GM21528 (cell line): ENCODE measurements at regions not wholly inside any gene's neighbourhood (a gene's known extent, or its start where the extent isn't known, plus 50 kb on each side); places are given as distances from the start of the nearest gene placed in this dataset.

Source experiments
- ATAC-seq: cut with Tn5 transposase; IDR thresholded peaks from one replicate; pipeline ENCODE4 v1.9.1; 2021; ENCODE audit warnings: mild to moderate bottlenecking, moderate library complexity; ENCODE audit not compliant: unreplicated experiment, low FRiP score

DNA sequence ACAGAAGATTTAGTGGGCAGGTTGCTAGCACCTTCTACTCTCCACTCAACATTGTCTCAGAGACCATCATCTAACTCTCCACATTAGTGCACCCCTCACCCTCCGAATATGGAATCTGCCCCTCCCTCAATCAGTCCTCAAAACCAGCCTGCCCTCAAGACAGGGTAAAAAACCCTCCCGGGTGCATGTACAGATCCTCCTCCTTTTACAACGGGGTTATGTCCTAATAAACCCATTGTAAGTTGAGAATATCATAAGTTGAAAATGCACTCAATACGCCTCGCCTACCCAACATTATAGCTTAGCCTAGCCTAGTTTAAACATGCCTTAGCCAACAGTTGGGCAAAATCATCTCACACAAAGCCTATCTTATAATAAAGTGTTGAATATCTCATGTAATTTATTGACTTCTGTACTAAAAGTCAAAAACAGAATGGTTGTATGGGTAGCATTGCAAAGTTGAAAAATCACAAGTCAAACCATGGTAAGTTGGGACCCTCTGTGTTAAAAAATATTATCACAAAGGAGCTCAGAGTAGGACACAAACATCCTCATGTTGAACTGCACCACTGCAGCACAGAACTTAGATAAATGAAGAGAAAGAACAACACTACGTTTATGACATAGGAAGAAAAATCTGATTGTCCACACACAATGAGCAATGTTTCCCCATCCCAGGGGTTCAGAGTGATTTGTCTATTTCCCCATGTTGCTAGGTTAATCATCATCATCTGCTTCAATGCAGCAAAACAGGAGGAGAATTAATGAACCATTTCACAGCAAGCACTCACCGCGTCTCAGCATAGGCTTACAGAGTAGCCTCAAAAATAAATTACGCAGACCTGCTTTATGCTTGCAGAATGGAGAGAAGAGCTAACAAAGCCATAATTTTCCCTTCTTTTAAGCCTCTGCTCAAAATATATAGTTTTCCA, 184.1 kb upstream of the ARL4C start:
- no peak for ATAC-seq

DNA sequence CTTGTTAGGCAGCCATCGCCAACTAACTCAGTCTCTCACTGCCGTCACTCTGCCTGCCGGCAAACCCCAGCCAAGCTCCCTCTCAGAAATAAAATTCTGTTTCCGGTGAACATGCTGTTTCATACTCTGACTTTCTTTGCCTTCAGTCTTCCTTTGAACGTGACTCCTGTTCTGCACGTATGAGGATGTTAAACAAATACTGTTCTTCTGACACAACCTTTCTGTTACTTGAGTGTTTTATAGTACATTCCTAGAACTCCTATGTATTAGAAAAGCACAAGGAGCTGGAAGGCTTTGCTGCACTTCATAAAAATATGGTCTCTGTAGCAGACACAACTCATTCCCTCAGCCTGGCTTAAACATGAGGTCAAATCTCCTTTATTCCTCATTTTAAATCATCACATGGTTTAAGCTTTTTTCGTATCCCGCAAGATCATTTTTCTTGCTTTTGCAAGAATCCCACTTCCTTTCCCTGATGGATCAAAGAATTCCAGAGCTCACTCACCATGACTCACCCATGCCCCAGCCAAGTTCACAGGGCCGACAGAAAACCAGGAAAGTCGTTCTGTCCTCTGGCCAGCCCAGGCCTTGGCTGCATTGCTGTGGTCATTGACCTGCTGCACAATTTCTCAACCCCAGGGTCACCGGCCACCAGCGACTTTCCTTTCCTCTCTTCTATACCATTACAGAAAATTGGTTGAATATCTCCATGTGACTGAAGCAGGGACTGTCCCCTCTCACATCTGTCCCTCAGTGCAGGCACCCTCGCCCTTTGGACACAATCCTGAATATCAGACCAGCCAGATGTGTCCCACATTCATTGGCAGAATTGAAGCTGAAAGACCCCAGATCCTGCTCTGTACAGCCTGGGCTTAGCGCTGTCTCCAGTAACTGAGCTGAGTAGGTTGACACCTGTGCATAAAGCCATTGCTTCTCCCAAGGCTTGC, 183.1 kb upstream of the ARL4C start:
- no peak for ATAC-seq

DNA sequence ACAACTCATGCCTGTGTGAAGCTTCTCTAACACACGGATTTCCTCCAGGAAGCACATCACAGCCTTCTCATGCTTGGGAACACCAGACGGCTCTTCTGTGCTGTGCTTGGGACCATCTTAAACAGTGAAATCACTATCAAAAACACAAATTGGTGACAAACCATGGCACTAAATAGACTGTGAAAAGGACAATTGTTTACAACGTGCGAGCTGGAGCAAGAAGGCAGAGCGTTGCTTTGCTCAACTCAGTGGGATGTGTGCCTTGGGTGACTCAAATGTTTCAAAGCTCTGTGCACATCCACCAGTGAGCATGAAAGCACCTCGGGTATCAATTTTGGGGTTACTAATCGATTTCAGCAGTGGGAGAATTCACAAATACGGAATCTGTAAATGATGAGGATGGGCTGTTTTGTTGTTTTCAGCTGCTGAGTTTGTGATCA, 182.4 kb upstream of the ARL4C start:
- no peak for ATAC-seq

DNA sequence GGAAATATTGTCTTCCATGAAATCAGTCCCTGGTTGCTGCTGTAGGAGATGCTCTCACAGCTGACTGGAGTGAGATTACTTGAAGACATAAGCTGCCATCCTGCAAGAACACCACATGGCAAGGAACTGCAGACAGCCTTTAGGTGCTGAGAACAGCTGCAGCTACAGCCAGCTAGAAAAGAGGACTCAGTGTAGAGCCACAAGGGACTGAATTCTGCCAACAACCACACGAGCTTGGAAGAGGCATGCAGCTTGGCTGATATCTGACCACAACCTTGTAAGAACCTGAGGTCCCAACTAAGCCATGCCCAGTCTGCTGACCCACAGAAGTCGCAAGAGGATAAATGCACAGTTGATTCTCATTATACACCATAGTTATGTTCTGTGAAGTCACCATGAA, 181.8 kb upstream of the ARL4C start:
- ATAC-seq: no peak

DNA sequence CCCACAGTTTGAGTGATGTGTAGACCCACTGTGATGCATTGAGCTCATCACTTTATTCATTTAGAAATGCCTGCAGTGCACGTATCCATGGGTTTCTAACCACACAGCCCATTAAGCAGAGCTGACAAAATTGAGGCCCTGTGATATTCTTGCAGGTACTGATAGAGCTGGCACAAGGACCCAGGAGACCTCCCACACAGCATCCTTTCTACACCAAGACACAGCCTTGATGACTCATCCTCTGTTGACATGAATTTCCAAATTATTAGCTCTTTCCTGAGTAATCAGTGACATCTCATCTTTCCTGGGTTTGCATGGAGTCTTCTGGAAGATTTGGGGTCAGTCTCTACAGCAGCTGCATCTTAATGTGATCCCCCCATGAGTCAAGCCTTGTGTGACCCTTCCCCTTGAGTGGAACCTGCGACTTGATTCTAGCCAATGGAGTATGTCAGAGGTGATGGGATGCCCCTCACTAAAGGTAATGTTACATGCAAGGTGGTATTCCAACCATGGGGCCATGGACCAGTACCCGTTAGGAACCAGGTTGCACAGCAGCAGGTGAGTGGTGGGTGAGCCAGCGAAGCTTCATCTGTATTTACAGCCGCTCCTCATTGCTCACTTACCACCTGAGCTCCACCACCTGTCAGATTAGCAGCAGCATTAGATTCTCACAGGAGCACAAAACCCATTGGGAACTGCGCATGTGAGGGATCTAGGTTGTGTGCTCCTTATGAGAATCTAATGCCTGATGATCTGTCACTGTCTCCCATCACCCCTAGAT, 181.1 kb upstream of the ARL4C start:
- no peak for ATAC-seq

DNA sequence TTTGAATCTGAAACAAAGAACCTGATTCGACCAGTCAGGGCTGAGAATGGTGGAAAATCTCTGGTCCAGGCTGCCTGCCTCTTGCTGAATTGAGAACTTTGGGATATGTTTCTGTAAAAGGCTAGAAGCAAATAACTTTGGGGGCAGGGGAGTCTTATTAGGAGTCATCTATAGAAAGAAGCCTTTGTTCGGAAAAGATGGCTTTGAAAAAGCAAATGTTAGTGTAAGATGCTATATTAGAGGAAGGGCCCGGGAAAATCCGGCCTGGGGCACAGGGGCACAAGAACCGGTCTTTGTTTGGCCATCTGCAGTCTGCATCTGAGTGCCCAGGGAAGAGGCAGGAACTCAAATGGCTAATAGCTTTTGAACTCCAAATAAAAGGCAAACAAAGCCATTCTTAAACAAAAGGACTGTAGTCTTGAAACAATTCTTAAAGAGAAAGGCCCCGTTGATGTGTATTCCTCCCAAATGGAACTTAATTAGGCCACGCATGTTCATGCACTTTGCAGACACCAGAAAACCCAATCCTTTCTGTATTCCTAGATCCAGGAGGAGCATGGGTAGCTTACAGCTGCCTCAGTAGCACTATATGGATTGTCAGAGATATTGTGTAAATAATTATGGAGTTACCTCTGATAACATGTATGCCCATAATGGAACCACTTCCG, 180.0 kb upstream of the ARL4C start:
- ATAC-seq: no peak

DNA sequence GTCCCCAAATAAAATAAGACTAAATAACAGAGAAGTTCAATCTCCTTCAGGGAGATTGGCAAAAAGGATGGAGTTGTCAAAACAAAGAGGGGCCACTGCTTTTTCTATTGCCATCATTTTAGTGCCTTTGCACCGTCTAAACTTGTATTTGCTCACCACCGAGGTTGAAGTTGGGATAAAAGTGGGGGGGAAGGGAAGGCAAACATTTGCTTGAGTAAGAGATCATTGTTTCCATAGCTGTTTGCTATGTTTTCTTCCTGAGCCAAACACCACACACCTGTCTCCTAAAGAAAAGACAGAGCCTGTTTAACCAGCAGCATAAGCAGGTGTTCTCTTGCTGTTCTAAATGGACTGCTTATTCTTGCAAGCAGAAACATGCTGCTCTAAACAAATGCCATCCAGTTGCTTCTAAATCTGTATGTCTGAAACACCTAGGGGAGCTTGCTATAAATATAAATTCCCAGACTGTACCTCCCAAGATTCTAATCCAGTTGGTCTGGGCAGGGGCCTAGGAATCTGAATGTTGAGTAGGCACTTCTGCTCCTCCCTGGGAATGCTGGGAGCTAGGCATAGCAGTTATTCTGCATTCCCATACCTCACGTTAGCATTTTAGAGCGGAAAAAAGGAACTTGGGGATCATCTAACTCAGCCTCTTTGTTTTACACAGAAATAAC, 179.4 kb upstream of the ARL4C start:
- ATAC-seq: no peak

DNA sequence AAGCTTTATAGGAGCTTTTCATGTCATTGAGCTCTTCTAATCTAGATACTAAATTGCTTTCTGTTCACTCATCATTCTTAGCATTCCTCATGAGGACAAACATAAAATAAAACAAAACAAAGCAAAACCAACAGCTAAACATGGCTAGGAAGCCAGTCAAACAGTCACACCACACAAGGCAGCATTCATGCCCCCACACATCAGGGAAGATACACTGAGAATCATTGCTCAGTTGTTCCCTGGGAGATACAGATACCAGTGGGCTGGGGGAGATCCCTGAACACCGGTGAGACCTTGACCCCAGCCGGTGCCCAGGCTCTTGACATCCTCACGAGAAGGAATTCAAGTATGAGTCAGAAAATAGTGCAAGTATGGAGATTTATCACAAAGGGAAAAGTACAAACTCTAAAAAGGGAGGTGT, 177.9 kb upstream of the ARL4C start:
- no peak for ATAC-seq

DNA sequence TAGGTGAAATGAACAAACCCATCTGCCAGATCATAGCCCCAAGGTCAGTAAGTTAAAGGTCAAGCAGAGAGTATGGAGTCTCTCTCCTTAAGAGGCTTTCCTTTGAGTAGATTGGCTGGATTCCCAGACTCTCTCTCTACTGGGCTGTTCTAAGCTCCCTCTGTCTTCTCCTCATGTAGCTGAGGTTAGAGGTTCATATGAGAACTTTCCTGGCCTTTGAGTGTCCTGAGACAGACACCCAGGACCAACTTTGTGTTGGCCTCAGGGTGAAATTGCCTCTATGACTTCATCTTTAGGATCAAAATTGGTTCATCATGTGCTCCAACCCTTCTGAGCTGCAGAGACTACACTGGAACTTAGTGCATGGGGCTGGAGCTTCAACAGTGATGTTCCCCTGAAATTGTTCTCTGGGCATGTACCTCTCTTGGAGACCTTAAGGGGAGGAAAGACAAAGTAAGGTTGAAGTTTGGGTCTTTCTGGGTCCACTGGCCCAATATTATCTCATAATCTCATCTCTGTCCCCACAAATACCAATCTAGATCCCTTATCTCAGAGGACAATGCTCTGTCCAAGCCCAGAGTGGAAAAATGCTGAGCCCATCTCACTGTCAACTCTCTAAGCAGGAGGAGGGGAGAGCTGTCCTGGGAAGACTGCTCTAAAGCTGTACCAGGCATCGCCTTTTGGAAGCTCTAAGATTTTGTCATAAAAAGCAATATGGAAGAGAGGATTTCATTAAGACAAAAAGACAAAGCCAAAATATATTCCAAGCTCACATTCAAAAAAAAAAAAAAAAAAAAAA, 177.3 kb upstream of the ARL4C start:
- no peak for ATAC-seq

DNA sequence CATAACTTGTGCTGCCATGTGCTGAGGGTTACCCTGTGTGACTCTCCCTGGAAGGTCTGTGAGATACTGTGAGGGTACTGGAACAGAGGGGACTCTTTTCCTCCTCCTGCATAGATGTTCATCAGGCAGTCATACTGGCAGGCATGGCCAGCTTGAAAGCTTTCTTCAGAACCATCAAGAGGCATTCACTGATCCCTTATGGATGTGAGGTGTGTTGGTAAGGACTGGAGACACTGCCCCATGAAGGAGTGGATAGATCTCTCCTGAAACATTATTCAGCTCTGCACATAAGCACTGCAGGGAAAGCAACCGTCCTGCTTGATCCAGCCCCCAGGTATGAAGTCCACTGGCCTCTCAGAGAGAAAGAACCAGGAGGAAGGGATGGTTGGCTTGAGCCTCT, 176.6 kb upstream of the ARL4C start:
- no peak for ATAC-seq

DNA sequence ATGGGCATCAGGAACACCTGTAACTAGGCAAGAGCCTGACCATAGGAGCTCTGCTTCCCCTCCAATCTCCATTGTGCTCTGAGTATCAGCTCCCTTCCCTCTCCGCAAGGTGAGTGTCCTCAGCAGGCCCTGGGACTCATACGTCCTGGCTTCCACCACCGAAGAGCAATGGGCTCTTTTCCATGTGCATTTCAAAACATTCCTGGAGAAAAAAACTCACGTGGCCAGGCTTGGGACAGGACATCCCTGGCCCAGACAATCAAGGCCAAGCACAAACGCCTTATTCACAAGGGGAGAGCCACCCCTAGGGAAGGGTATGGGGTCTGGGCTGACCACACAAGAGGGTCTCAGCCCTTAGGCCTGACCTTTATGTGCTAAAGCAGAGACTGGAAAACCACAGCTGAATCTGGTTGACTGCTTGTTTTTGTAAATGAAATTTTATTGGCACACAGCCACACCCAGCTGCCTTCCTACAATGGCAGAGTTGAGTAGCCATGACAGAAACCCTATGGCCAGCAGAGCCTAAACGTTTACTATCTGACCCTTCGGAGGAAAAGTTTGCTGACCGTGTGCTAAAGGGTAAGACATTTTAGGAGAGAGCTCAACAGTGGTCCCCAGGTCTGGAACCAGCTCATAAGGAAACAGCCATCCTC, 175.7 kb upstream of the ARL4C start:
- no peak for ATAC-seq

DNA sequence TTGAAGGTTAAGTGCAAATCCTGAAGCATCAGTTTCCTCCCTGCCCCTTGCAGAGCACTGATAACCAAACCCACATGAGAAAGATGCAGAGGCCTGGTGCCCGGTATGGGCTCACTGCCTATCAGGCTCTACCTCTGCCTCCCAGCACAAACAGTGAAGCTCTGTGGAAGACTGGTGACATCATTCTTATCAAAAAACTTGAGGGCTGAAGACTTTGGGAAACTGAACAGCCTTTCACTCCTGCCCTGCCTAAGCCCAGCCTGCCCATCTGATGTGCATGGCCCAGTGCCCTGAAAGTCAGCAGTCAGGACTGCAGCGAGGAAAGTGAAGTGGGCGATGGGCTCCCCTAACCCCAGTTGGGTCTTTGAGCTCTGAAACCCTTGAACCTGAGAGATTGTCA, 174.8 kb upstream of the ARL4C start:
- no peak for ATAC-seq

DNA sequence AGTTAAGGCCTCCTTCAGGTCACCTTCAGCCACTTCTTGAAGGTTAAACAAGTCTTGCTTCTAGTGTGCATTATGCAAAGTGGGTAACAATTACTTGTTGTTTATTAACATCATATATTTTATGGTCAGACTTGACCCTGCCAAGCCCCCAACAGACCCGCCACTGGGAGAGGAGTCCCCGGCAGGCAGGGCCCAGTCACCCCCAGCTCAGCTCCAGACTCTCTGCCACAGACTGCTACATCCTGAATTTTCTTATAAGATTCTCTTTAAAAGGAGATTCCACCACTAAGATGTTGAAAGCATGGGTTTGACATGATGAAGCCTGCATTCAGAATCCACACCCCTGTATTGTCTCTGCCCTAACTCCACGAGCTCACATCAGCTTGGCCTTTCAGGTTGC, 174.3 kb upstream of the ARL4C start:
- ATAC-seq: no peak

DNA sequence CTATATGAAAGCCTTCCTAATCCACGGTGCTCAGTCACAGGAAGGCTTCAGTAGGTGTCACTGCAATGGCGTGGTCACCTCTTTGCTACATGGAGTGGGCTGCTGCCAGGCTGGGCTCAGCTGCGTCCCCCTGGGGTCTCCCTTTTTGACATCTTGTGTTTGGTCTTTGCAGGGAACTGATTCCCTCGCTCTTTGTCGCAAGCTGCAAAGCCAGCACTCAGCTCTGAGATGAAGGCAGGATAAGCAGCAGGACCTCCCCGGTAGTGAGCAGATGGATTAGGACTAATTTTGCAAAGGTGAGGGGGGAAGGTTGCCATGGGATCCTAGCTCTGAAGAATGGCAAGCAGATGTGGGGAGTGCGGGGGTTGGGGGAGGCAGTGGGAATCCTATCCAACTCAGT, 173.9 kb upstream of the ARL4C start:
- no peak for ATAC-seq

DNA sequence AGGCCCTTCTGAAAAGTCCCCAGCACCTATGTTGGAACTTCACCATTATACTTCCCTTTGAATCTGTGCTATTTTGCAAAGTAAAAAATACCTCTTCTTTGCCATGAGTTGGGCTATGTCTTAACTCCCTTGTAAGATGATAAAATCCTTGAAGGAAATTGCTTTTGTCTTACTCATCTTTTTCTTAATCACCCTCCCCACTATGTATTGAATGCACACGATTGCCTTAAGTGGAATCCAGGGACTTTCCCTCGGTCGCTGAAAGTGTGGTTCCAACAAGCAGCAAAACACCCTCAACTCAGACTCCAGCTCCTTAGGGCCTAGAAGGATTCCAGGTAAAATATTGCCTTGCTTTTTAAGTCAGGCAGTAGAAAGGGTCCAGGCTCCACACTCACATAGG, 173.2 kb upstream of the ARL4C start:
- no peak for ATAC-seq

DNA sequence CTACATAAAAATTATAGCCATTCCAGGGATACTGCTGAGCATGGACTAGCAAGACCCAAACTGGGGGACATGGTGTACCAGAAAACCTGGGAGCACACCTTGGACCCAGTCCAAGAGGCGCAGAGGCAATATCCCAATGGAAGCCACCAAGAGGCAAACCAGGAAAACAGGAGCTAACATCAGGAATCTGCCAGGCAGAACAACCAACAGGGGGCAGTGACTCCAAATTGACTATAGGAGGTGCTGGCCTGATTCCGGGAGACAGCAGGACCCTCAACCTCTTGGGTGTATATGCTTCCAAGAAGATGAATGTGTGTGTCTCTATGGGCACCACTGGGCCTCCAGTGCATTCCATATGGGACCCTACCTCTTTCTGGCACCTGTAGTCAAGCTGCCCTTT, 172.7 kb upstream of the ARL4C start:
- no peak for ATAC-seq

DNA sequence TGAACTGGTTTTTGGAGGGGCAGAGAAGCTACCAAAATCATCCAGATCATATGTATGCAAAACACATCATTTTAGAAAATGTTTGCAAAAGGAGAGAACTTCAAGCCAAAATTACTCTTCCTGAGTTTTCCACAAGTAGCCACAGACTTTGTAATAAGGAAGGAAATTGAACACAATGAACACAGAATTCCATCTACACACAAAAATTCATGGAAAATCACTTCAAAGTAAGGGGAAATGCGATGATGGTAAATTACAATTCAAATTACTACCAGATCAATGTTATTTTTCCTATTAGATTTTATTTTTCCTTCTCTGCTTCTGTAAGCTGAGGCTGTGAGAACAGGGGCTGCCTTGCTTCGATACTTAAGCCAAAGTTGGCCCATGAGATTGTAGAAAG, 172.1 kb upstream of the ARL4C start:
- no peak for ATAC-seq

DNA sequence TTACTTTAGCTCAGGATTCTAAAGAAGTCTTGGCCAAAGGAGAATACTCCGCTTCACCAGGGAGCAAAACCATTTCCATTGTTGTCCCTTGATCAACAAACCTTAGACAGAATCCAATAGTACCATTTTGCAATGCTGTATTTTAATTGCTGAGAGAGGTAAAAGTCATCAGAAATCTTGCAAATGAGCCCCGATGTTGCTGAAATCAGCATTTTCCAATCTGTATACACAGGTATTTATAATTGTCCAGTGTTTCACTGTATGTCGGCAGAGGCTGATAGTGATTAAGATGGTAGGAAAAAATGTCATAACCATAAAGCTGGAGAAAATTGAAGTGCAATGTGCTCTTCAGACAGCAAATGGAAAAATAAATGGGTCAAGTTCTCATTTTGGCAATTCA, 170.0 kb upstream of the ARL4C start:
- ATAC-seq: no peak
